ENCODE measurements at regions not wholly inside any gene's neighbourhood (a gene's known extent, or its start where the extent isn't known, plus 50 kb on each side); places are given as distances from the start of the nearest gene placed in this dataset.

GRCh38 chr18:43805646-43806194, 528.4 kb upstream of the SYT4 start:
- H3K4me1 ChIP-seq (ENCODE audit: control insufficient read depth, insufficient read depth, low read length), result no peaks in the 10 kb centered on the region
- H3K27me3 ChIP-seq (ENCODE audit: control insufficient read depth, insufficient read depth), result no peaks in the 10 kb centered on the region
- H3K4me3 ChIP-seq (ENCODE audit: low read length), result no peak overlapping the region
- no peak overlapping the region for H3K27ac ChIP-seq (ENCODE audit: low read length)
- 49% methylated on average over 5 of the region's 5 CpGs for WGBS
- ATAC-seq, result no peak
- H3K9me3 ChIP-seq (ENCODE audit: control insufficient read depth, low read length), result no peaks in the 10 kb centered on the region
- DNase-seq, result peak in 2 of 3 donors; percentile 22 to 36
- intact Hi-C loops (cut with DNase I), result no loop called here

DNA sequence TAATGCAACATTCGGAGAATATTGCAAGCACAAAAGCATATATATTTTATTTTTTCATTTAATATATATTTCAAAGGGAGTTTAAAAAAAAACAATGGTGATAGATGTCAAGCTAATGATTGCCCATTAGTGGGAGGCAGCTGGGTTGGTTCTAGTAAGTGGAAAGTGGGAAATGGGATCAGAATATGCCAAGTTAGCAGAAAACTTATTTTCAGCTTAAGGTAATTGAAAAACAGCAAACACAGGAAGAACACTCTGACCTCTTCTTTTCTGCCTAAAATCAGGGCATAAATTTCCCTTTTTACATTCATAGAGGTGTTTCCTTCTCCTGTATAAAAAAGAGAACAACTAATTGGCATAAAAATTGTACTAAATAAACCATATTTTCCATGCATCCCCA, 535.3 kb upstream of the SYT4 start:
- 93% methylated on average over 1 of the region's 1 CpG for WGBS
- intact Hi-C loops (cut with DNase I), result no loop called here

GRCh38 chr18:43819397-43819796, 542.1 kb upstream of the SYT4 start:
- intact Hi-C loops (cut with DNase I), result no loop called here
- WGBS, result 37% methylated on average over 1 of the region's 1 CpG
- Histone ChIP-seq H3K4me1 (ENCODE audit: control insufficient read depth, insufficient read depth, low read length) (no peaks in the 10 kb centered on the region), H3K27me3 (ENCODE audit: control insufficient read depth, insufficient read depth) (no peaks in the 10 kb centered on the region), H3K27ac (ENCODE audit: low read length) (no peak overlapping the region), H3K9me3 (ENCODE audit: control insufficient read depth, low read length) (no peaks in the 10 kb centered on the region), H3K4me3 (ENCODE audit: low read length) (no peak overlapping the region)
- DNase-seq (no peak), ATAC-seq (no peak)

More for the DNA sequence above, 535.3 kb upstream of the SYT4 start:
- Histone ChIP-seq H3K4me3 (ENCODE audit: low read length) (no peak overlapping the region), H3K4me1 (ENCODE audit: control insufficient read depth, insufficient read depth, low read length) (no peaks in the 10 kb centered on the region), H3K27ac (ENCODE audit: low read length) (no peak overlapping the region), H3K27me3 (ENCODE audit: control insufficient read depth, insufficient read depth) (no peaks in the 10 kb centered on the region), H3K9me3 (ENCODE audit: control insufficient read depth, low read length) (no peaks in the 10 kb centered on the region)
- ATAC-seq (no peak), DNase-seq (no peak)

DNA sequence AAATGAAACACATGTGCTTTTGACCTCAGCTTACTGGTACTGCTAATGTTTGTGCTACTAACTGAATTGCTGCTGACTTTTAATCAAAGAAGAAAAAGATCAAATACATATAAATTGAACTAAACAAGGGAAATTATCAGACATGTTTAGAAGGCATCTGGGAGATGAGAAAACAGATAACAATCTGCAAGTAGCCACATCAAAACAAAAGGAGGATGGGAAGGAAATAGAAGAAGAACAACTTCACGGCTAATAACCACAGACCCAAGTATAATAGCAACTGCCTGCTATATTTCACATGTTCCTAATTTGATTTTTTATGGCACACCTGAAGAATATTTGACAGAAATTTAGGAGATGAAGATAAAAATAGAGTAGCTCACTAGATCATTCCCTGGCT, 542.6 kb upstream of the SYT4 start:
- no peaks in the 10 kb centered on the region for H3K27me3 ChIP-seq (ENCODE audit: control insufficient read depth, insufficient read depth)
- WGBS, result 74% methylated on average over 1 of the region's 1 CpG
- DNase-seq, result no peak
- ATAC-seq, result no peak
- no peak overlapping the region for H3K27ac ChIP-seq (ENCODE audit: low read length)
- no peak overlapping the region for H3K4me3 ChIP-seq (ENCODE audit: low read length)
- H3K9me3 ChIP-seq (ENCODE audit: control insufficient read depth, low read length), result no peaks in the 10 kb centered on the region
- intact Hi-C loops (cut with DNase I), result no loop called here
- no peaks in the 10 kb centered on the region for H3K4me1 ChIP-seq (ENCODE audit: control insufficient read depth, insufficient read depth, low read length)

DNA sequence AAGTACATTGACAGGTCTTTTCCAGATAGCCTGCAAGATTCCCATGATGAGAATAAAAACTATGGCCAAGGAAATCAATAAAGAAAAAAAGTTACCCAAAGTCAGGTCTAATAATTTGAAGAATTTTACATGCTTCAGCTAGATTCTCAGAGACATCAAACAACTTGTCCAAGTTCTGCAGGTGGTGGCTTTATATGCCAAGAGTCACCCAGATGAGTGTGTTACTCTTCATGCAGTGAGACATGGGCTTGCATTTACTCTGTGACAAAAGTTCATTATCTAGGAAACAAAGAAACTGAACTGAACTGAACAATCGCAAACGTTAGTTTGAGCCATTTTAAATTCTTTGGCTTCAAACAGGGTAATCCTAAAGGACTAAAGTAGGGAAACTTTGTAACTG, 548.5 kb upstream of the SYT4 start:
- 86% methylated on average over 2 of the region's 2 CpGs for WGBS
- intact Hi-C loops (cut with DNase I), result no loop called here
- no peak for ATAC-seq

DNA sequence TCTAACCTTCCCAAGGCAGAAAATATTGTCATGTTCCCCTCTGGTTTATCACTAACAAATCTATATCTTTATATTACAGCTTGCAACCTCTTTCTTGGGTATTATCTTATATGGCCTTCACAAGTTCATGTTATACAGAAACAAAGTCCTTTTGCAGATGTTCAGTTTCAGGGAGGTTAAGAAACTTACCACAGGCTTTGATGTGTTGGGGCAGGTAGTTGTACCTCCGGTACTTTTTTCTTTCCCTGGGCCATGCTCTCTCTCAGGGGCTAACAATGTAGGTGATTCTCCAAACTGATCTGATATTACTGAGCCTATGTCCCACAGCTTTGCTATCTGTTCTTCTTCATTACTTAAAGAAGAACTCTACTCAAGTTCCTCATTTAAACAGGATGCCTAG, 548.9 kb upstream of the SYT4 start:
- H3K9me3 ChIP-seq (ENCODE audit: control insufficient read depth, low read length), result no peaks in the 10 kb centered on the region
- H3K4me3 ChIP-seq (ENCODE audit: low read length), result no peak overlapping the region
- no peaks in the 10 kb centered on the region for H3K27me3 ChIP-seq (ENCODE audit: control insufficient read depth, insufficient read depth)
- H3K4me1 ChIP-seq (ENCODE audit: control insufficient read depth, insufficient read depth, low read length), result no peaks in the 10 kb centered on the region
- no peak for DNase-seq
- intact Hi-C loops (cut with DNase I), result no loop called here
- H3K27ac ChIP-seq (ENCODE audit: low read length), result no peak overlapping the region
- WGBS, result 97% methylated on average over 1 of the region's 1 CpG
- ATAC-seq, result no peak

More for the DNA sequence above, 548.5 kb upstream of the SYT4 start:
- Histone ChIP-seq H3K9me3 (ENCODE audit: control insufficient read depth, low read length) (no peaks in the 10 kb centered on the region), H3K4me1 (ENCODE audit: control insufficient read depth, insufficient read depth, low read length) (no peaks in the 10 kb centered on the region), H3K27me3 (ENCODE audit: control insufficient read depth, insufficient read depth) (no peaks in the 10 kb centered on the region), H3K27ac (ENCODE audit: low read length) (no peak overlapping the region), H3K4me3 (ENCODE audit: low read length) (no peak overlapping the region)
- DNase-seq, result no peak

- Histone ChIP-seq H3K4me1 (ENCODE audit: control insufficient read depth, insufficient read depth, low read length) (no peaks in the 10 kb centered on the region), H3K9me3 (ENCODE audit: control insufficient read depth, low read length) (no peaks in the 10 kb centered on the region), H3K4me3 (ENCODE audit: low read length) (no peak overlapping the region), H3K27me3 (ENCODE audit: control insufficient read depth, insufficient read depth) (no peaks in the 10 kb centered on the region), H3K27ac (ENCODE audit: low read length) (no peak overlapping the region)
- WGBS, result 52% methylated on average over 4 of the region's 4 CpGs
- ATAC-seq (no peak), DNase-seq (no peak)
- intact Hi-C loops (cut with DNase I), result no loop called here
These were observed 550.0 kb upstream of the SYT4 start for GRCh38 chr18:43827311-43827710.

GRCh38 chr18:43830303-43830702, 553.0 kb upstream of the SYT4 start:
- 58% methylated on average over 1 of the region's 1 CpG for WGBS
- Histone ChIP-seq H3K27ac (ENCODE audit: low read length) (no peak overlapping the region), H3K4me1 (ENCODE audit: control insufficient read depth, insufficient read depth, low read length) (no peaks in the 10 kb centered on the region), H3K27me3 (ENCODE audit: control insufficient read depth, insufficient read depth) (no peaks in the 10 kb centered on the region), H3K9me3 (ENCODE audit: control insufficient read depth, low read length) (no peaks in the 10 kb centered on the region), H3K4me3 (ENCODE audit: low read length) (no peak overlapping the region)
- ATAC-seq (peak; percentile 47 to 64), DNase-seq (no peak)
- intact Hi-C loops (cut with DNase I), result no loop called here

- intact Hi-C loops (cut with DNase I), result no loop called here
- no peaks in the 10 kb centered on the region for H3K4me1 ChIP-seq (ENCODE audit: control insufficient read depth, insufficient read depth, low read length)
- no peak overlapping the region for H3K4me3 ChIP-seq (ENCODE audit: low read length)
- H3K9me3 ChIP-seq (ENCODE audit: control insufficient read depth, low read length), result no peaks in the 10 kb centered on the region
- WGBS, result 59% methylated on average over 6 of the region's 6 CpGs
- ATAC-seq (peak; percentile 76 to 90), DNase-seq (peak in 1 of 3 donors; percentile 44)
- H3K27me3 ChIP-seq (ENCODE audit: control insufficient read depth, insufficient read depth), result no peaks in the 10 kb centered on the region
- peak overlapping the region; percentile 80 for H3K27ac ChIP-seq (ENCODE audit: low read length)
These were observed 553.7 kb upstream of the SYT4 start for GRCh38 chr18:43830947-43831346.

DNA sequence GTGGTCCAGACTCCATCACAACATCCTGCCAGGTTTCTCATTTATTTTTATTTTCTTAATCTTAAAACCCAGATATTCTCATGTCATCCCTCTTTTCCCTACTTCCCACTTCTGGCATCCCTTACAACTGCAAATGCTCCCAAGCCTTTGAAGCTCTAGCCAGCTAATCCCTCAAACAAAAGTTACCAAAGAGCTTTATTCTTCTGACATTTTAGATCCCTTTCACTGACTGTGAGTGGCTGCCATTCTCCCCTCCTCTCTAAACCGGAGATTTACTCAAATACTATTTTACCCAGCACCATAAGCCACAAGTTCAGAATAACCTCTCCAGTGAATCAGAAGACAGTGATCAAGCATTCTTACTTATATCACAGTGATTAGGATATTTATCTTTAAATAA, 569.0 kb upstream of the SYT4 start:
- intact Hi-C loops (cut with DNase I), result no loop called here
- H3K27ac ChIP-seq (ENCODE audit: low read length), result no peak overlapping the region
- no peaks in the 10 kb centered on the region for H3K9me3 ChIP-seq (ENCODE audit: control insufficient read depth, low read length)
- ATAC-seq (no peak), DNase-seq (no peak)
- H3K4me3 ChIP-seq (ENCODE audit: low read length), result no peak overlapping the region
- no peaks in the 10 kb centered on the region for H3K27me3 ChIP-seq (ENCODE audit: control insufficient read depth, insufficient read depth)
- no peaks in the 10 kb centered on the region for H3K4me1 ChIP-seq (ENCODE audit: control insufficient read depth, insufficient read depth, low read length)
- 64% methylated on average over 1 of the region's 1 CpG for WGBS

DNA sequence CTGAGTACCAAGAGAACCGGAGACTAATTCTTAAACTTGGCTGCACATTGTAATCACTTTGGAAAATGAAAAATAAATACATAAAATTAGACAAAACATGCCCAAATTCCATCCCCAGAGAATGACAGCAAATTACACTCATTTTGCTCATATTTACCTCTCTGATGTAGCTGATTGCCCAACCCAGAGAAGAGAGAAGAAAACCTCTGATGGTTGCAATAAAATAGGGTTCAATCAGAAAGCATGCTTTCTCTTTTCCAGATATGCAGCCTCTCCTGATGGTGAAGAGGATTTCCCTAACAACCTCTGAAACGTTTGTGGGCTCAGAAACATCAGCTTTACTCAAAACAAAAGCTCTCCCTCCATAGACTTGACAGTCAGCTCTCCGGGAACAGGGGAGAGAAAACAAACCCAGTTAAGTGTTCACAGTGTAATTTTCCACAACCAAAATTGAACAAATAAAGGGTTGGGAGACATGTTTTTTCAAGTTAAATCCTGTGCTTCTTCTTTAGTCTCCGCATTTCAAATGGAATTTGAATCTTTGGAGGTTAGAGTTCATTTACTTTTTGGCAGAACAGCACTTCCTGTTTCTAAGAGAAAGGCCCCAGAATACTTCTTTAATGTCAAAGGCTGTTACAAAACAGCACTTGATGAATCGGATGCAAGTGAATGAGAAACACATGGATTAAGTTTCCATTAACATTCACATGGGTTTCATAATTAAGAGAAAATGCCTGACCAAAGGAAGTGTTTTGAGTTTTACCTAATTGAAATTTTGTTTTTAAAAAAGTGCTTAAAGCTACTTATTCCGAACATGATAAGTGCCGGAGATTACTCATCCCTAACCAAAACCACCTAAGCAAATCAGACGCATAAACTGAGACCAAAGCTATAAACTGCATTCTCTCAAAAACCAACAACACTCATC, 570.1 kb upstream of the SYT4 start:
- ATAC-seq, result no peak
- 51% methylated on average over 8 of the region's 8 CpGs for WGBS
- intact Hi-C loops (cut with DNase I), result no loop called here
- DNase-seq, result no peak
- Histone ChIP-seq H3K9me3 (ENCODE audit: control insufficient read depth, low read length) (no peaks in the 10 kb centered on the region), H3K4me3 (ENCODE audit: low read length) (no peak overlapping the region), H3K27me3 (ENCODE audit: control insufficient read depth, insufficient read depth) (no peaks in the 10 kb centered on the region), H3K27ac (ENCODE audit: low read length) (no peak overlapping the region), H3K4me1 (ENCODE audit: control insufficient read depth, insufficient read depth, low read length) (no peaks in the 10 kb centered on the region)

Measured in right cardiac atrium (tissue), 5 donors.